H1 (cell line): ENCODE measurements at regions not wholly inside any gene's neighbourhood (a gene's known extent, or its start where the extent isn't known, plus 50 kb on each side); places are given as distances from the start of the nearest gene placed in this dataset.

Experiments
- CTCF ChIA-PET: fragments of 300-600 bp; sonication (Branson Sonifier 250); formaldehyde crosslinking; loops from one replicate; lab custom pipeline; 2021; ENCODE audit not compliant: partially characterized antibody; lab: Charles Lee
- POLR2A ChIA-PET: fragments of 300-600 bp; sonication (Branson Sonifier 250); formaldehyde crosslinking; loops from one replicate; lab custom pipeline; 2021; ENCODE audit warnings: inconsistent platforms; ENCODE audit not compliant: partially characterized antibody; lab: Charles Lee
- DNase-seq, 2 experiments: peaks; one replicate each; pipeline versions ENCODE4 v3.0.0 to v3.0.0-alpha.2; 2010 to 2022; ENCODE audit warnings: low spot score in 2 of 2, low read depth in 1 of 2, mixed read lengths in 1 of 2
- FAIRE-seq: peaks from 2 replicates; lab custom pipeline; 2011; peaks lifted over from hg19 to GRCh38; lab: Jason Lieb, UNC
- H2AFZ ChIP-seq: 2 replicates; pipeline ENCODE4 v1.8.1; 2012; ENCODE audit warnings: low read length, inconsistent platforms
- H2AK5ac ChIP-seq: 2 replicates; pipeline ENCODE4 v1.6.1; 2013; ENCODE audit warnings: low read depth, low read length
- H2BK120ac ChIP-seq: replicated peaks from 2 replicates; pipeline ENCODE3; 2013; ENCODE audit warnings: low read depth, low read length, inconsistent platforms
- H2BK12ac ChIP-seq: 2 replicates; pipeline ENCODE4 v1.6.1; 2013; ENCODE audit warnings: low read depth, low read length
- H2BK15ac ChIP-seq: 2 replicates; pipeline ENCODE4 v1.6.1; 2013; ENCODE audit warnings: low read length
- H2BK20ac ChIP-seq: 2 replicates; pipeline ENCODE4 v1.6.1; 2013; ENCODE audit warnings: low read length
- H2BK5ac ChIP-seq: 2 replicates; pipeline ENCODE4 v1.6.1; 2013; ENCODE audit warnings: low read depth, low read length
- H3K14ac ChIP-seq: 2 replicates; pipeline ENCODE4 v1.6.1; 2013; ENCODE audit warnings: inconsistent platforms; ENCODE audit not compliant: insufficient read length
- H3K18ac ChIP-seq: 2 replicates; pipeline ENCODE4 v1.6.1; 2013; ENCODE audit warnings: low read length; ENCODE audit errors: extremely low read depth
- H3K23ac ChIP-seq: 2 replicates; pipeline ENCODE4 v1.6.1; 2013; ENCODE audit warnings: inconsistent platforms; ENCODE audit not compliant: insufficient read length
- H3K23me2 ChIP-seq: 2 replicates; pipeline ENCODE4 v1.6.1; 2013; ENCODE audit warnings: low read depth, low read length
- H3K27ac ChIP-seq: 2 replicates; pipeline ENCODE4 v1.6.1; 2011; ENCODE audit warnings: low read depth, low read length, inconsistent platforms
- H3K27me3 ChIP-seq, 4 experiments: replicated peaks in 1 of 4; 1 replicate in 1 of 4; 2 replicates in 3 of 4; pipeline versions ENCODE4 v1.6.1 to v1.8.1; 2011 to 2013; ENCODE audit warnings: low read length in 3 of 4, mild to moderate bottlenecking in 3 of 4, inconsistent platforms in 2 of 4, mixed read lengths in 2 of 4, moderate library complexity in 1 of 4; ENCODE audit not compliant: control insufficient read depth in 3 of 4, insufficient read depth in 3 of 4; ENCODE audit errors: extremely low read depth in 1 of 4
- H3K36me3 ChIP-seq, 4 experiments: 2 replicates each; pipeline versions ENCODE4 v1.6.1 to v1.8.1; 2011 to 2013; ENCODE audit warnings: mild to moderate bottlenecking in 4 of 4, low read length in 3 of 4, moderate library complexity in 2 of 4, control low read depth in 1 of 4, inconsistent platforms in 1 of 4; ENCODE audit not compliant: insufficient read depth in 4 of 4, control insufficient read depth in 2 of 4
- H3K4ac ChIP-seq: replicated peaks from 2 replicates; pipeline ENCODE3; 2013; ENCODE audit warnings: low read length, low read depth, mixed read lengths, inconsistent platforms; ENCODE audit not compliant: insufficient read length
- H3K4me1 ChIP-seq, 4 experiments: replicated peaks in 1 of 4; 1 replicate in 1 of 4; 2 replicates in 3 of 4; pipeline versions ENCODE4 v1.6.1 to v1.8.1; 2011 to 2013; ENCODE audit warnings: low read length in 3 of 4, inconsistent platforms in 2 of 4, mixed read lengths in 1 of 4; ENCODE audit not compliant: insufficient read depth in 4 of 4, control insufficient read depth in 3 of 4
- H3K4me2 ChIP-seq, 2 experiments: 2 replicates each; pipeline versions ENCODE4 v1.6.1 to v1.8.1; 2011 to 2013; ENCODE audit warnings: low read depth in 2 of 2, low read length in 2 of 2, control low read depth in 1 of 2, inconsistent platforms in 1 of 2, mild to moderate bottlenecking in 1 of 2; ENCODE audit not compliant: insufficient read depth in 1 of 2
- H3K4me3 ChIP-seq, 4 experiments: fragments of 200-600, 300-600 bp in 1 of 4; sonication (generic), shearing (Covaris generic), sonication (Bioruptor Twin) in 1 of 4; 2 replicates each; pipeline versions ENCODE4 v1.5.1 to v1.8.1; 2011 to 2016; ENCODE audit warnings: low read length in 4 of 4, low read depth in 3 of 4, control low read depth in 2 of 4, inconsistent platforms in 2 of 4, mild to moderate bottlenecking in 2 of 4, mixed read lengths in 1 of 4, moderate library complexity in 1 of 4; ENCODE audit not compliant: insufficient read depth in 2 of 4; ENCODE audit errors: extremely low read depth in 1 of 4
- H3K56ac ChIP-seq: replicated peaks from 2 replicates; pipeline ENCODE3; 2013; ENCODE audit warnings: low read depth, mild to moderate bottlenecking, mixed read lengths, low read length, inconsistent platforms; ENCODE audit not compliant: insufficient read length
- H3K79me1 ChIP-seq: 2 replicates; pipeline ENCODE4 v1.6.1; 2013; ENCODE audit warnings: low read depth, low read length, control low read depth
- H3K79me2 ChIP-seq, 2 experiments: 2 replicates each; pipeline versions ENCODE4 v1.6.1 to v1.8.1; 2012 to 2013; ENCODE audit warnings: low read length in 2 of 2, mild to moderate bottlenecking in 2 of 2, inconsistent platforms in 1 of 2; ENCODE audit not compliant: insufficient read depth in 2 of 2, control insufficient read depth in 1 of 2
- H3K9ac ChIP-seq, 4 experiments: replicated peaks in 1 of 4; 1 replicate in 1 of 4; 2 replicates in 3 of 4; pipeline versions ENCODE4 v1.6.1 to v1.8.1; 2011 to 2013; ENCODE audit warnings: low read depth in 3 of 4, low read length in 3 of 4, control low read depth in 2 of 4, mild to moderate bottlenecking in 2 of 4, moderate library complexity in 2 of 4, inconsistent platforms in 1 of 4; ENCODE audit errors: extremely low read depth in 1 of 4
- H3K9me3 ChIP-seq, 2 experiments: 2 replicates each; pipeline versions ENCODE4 v1.6.1 to v1.8.1; 2012 to 2013; ENCODE audit warnings: mild to moderate bottlenecking in 2 of 2, moderate library complexity in 2 of 2, control low read depth in 1 of 2, inconsistent platforms in 1 of 2, low read depth in 1 of 2, low read length in 1 of 2, mixed read lengths in 1 of 2; ENCODE audit not compliant: insufficient read depth in 2 of 2
- H4K20me1 ChIP-seq, 2 experiments: replicated peaks in 1 of 2; 2 replicates each; pipeline versions ENCODE3 to v1.8.1; 2011 to 2013; ENCODE audit warnings: inconsistent platforms in 2 of 2, low read length in 2 of 2, mild to moderate bottlenecking in 1 of 2; ENCODE audit not compliant: insufficient read depth in 2 of 2, control insufficient read depth in 1 of 2
- H4K5ac ChIP-seq: 2 replicates; pipeline ENCODE4 v1.6.1; 2013; ENCODE audit warnings: low read length, low read depth, mixed read lengths, inconsistent platforms; ENCODE audit not compliant: insufficient read length
- H4K8ac ChIP-seq: 2 replicates; pipeline ENCODE4 v1.8.0; 2013; ENCODE audit warnings: mild to moderate bottlenecking, moderate library complexity, low read length, inconsistent platforms; ENCODE audit not compliant: insufficient read depth; ENCODE audit errors: extremely low read depth
- H4K91ac ChIP-seq: replicated peaks from 2 replicates; pipeline ENCODE3; 2013; ENCODE audit warnings: low read length, mixed read lengths, inconsistent platforms; ENCODE audit not compliant: insufficient read length
- ASH2L ChIP-seq: fragments of 200-600, 300-600 bp; sonication (generic); IDR thresholded peaks from one replicate; pipeline ENCODE4 v1.7.1; 2017; ENCODE audit warnings: low read length
- ATF3 ChIP-seq: IDR thresholded peaks from 2 replicates; pipeline ENCODE4 v1.6.1; 2011; ENCODE audit warnings: low read depth, mild to moderate bottlenecking, low read length; ENCODE audit not compliant: insufficient read depth
- BACH1 ChIP-seq: IDR thresholded peaks from 2 replicates; pipeline ENCODE4 v1.6.1; 2012; ENCODE audit warnings: low read length, improper control_type of control experiment
- CEBPB ChIP-seq: IDR thresholded peaks from 2 replicates; pipeline ENCODE4 v1.6.1; 2012; ENCODE audit warnings: low read depth, low read length
- CHD2 ChIP-seq: IDR thresholded peaks from 2 replicates; pipeline ENCODE4 v1.6.1; 2012; ENCODE audit warnings: low read length, improper control_type of control experiment
- CTBP2 ChIP-seq: IDR thresholded peaks from 2 replicates; pipeline ENCODE4 v1.7.0; 2011; ENCODE audit warnings: borderline replicate concordance, mild to moderate bottlenecking, moderate library complexity, mixed read lengths, low read length; ENCODE audit not compliant: insufficient read depth, insufficient read length
- EGR1 ChIP-seq: IDR thresholded peaks from 2 replicates; pipeline ENCODE4 v1.6.1; 2011; ENCODE audit warnings: low read depth, low read length, borderline replicate concordance
- HDAC6 ChIP-seq: IDR thresholded peaks from one replicate; pipeline ENCODE4 v1.7.1; 2012; ENCODE audit warnings: low read depth, mild to moderate bottlenecking, inconsistent platforms, low read length, moderate library complexity
- JUND ChIP-seq: IDR thresholded peaks from 2 replicates; pipeline ENCODE4 v1.6.1; 2011; ENCODE audit warnings: mild to moderate bottlenecking, improper control_type of control experiment, low read length
- NRF1 ChIP-seq: IDR thresholded peaks from 2 replicates; pipeline ENCODE4 v1.6.1; 2011; ENCODE audit warnings: mild to moderate bottlenecking, low read depth, low read length, improper control_type of control experiment
- PHF8 ChIP-seq: fragments of 200-600 bp; sonication (generic); conservative IDR thresholded peaks from 2 replicates; pipeline ENCODE4 v1.7.1; 2012; ENCODE audit warnings: low read depth, mild to moderate bottlenecking, inconsistent platforms, low read length, moderate library complexity
- POLR2A ChIP-seq, 2 experiments: IDR thresholded peaks; 1 replicate in 1 of 2; 2 replicates in 1 of 2; pipeline ENCODE4 v1.6.1; 2011; ENCODE audit warnings: low read depth in 2 of 2, low read length in 2 of 2, mild to moderate bottlenecking in 2 of 2; ENCODE audit errors: control extremely low read depth in 1 of 2
- POU5F1 ChIP-seq: IDR thresholded peaks from 2 replicates; pipeline ENCODE4 v1.6.1; 2011; ENCODE audit warnings: low read depth, mild to moderate bottlenecking, low read length, moderate library complexity
- RFX5 ChIP-seq: IDR thresholded peaks from 2 replicates; pipeline ENCODE4 v1.6.1; 2011; ENCODE audit warnings: low read depth, low read length, improper control_type of control experiment, borderline replicate concordance
- SIN3A ChIP-seq, 2 experiments: IDR thresholded peaks in 1 of 2; conservative IDR thresholded peaks in 1 of 2; 2 replicates each; pipeline ENCODE4 v1.6.1; 2011 to 2012; ENCODE audit warnings: low read length in 2 of 2, improper control_type of control experiment in 1 of 2, low read depth in 1 of 2, mild to moderate bottlenecking in 1 of 2
- SP4 ChIP-seq: IDR thresholded peaks from 2 replicates; pipeline ENCODE4 v1.6.1; 2012; ENCODE audit warnings: low read length, inconsistent platforms
- TBP ChIP-seq: IDR thresholded peaks from 2 replicates; pipeline ENCODE4 v1.6.1; 2011; ENCODE audit warnings: low read depth, low read length, improper control_type of control experiment
- TCF12 ChIP-seq: IDR thresholded peaks from 2 replicates; pipeline ENCODE4 v1.6.1; 2011; ENCODE audit warnings: low read depth, mild to moderate bottlenecking, low read length

- Histone ChIP-seq H3K9ac (no peak overlapping the region), H2BK12ac (no peak overlapping the region)
- TF ChIP-seq CHD2 (no peak), HDAC6 (no peak), SP4 (no peak), POU5F1 (no peak), PHF8 (no peak), ASH2L (no peak), POLR2A (IDR thresholded peaks at IDR 0.05; ENCODE audit: control extremely low read depth in 1 of 2, low read depth in 2 of 2, low read length in 2 of 2) (no peak), CEBPB (no peak), NRF1 (no peak), EGR1 (no peak), TBP (no peak), JUND (no peak), RFX5 (no peak), SIN3A (conservative IDR thresholded peaks at IDR 0.05 in 1 of 2, IDR thresholded peaks at IDR 0.05 in 1 of 2; ENCODE audit: low read depth in 1 of 2, low read length in 2 of 2) (no peak), ATF3 (no peak), BACH1 (no peak), CTBP2 (no peak), TCF12 (no peak)
Observed at GRCh38 chr1:103266036-103266435, 157.7 kb upstream of the COL11A1 start.

More at GRCh38 chr1:103266036-103266435, 157.7 kb upstream of the COL11A1 start:
- H3K56ac ChIP-seq, result no peak overlapping the region
- H3K27ac ChIP-seq, result no peak overlapping the region
- H2BK20ac ChIP-seq, result no peak overlapping the region
- CTCF ChIA-PET, result interaction anchor here (0.8 to 1.5 kb wide), 3 partner anchors 11 to 165 kb away, joined by 4 to 5 read pairs (median 4); no protein-coding TSS in a partner anchor
- no peaks in the 10 kb centered on the region for H3K79me1 ChIP-seq
- POLR2A ChIA-PET, result no interaction called here
- H4K8ac ChIP-seq, result no peak overlapping the region
- no peak overlapping the region for H3K14ac ChIP-seq
- H3K23ac ChIP-seq, result no peak overlapping the region
- H3K79me2 ChIP-seq, result no peaks in the 10 kb centered on the region
- H4K20me1 ChIP-seq, result no peaks in the 10 kb centered on the region
- DNase-seq, result no peak
- H4K91ac ChIP-seq, result no peak overlapping the region
- H2AFZ ChIP-seq, result no peak overlapping the region
- no peak overlapping the region for H4K5ac ChIP-seq
- H3K27me3 ChIP-seq, result no peaks in the 10 kb centered on the region
- H3K4me2 ChIP-seq, result no peak overlapping the region
- H3K4ac ChIP-seq, result no peak overlapping the region
- H2BK15ac ChIP-seq, result no peak overlapping the region
- no peak overlapping the region for H2BK5ac ChIP-seq
- H3K36me3 ChIP-seq, result no peaks in the 10 kb centered on the region
- H3K4me3 ChIP-seq, result no peak overlapping the region
- no peak overlapping the region for H2BK120ac ChIP-seq
- no peaks in the 10 kb centered on the region for H3K23me2 ChIP-seq
- no peak for FAIRE-seq
- H3K4me1 ChIP-seq, result no peaks in the 10 kb centered on the region; a peak in 1 of 7 replicates
- no peak overlapping the region for H3K18ac ChIP-seq
- no peaks in the 10 kb centered on the region for H3K9me3 ChIP-seq
- no peak overlapping the region for H2AK5ac ChIP-seq
